Endothelial cell of umbilical vein (primary cell): ENCODE measurements at regions not wholly inside any gene's neighbourhood (a gene's known extent, or its start where the extent isn't known, plus 50 kb on each side); places are given as distances from the start of the nearest gene placed in this dataset.

ENCODE experiments used
- BruUV-seq: library from RNA; stranded (reverse); fragments of 400-500 nt; replicated peaks from 2 replicates; lab custom pipeline; 2021; lab: Mats Ljungman, UMichigan
- CTCF ChIA-PET: fragments of 300-600, 350-600 bp; sonication (Branson Sonifier 250); formaldehyde crosslinking; loops from one replicate; lab custom pipeline; 2021; ENCODE audit warnings: antibody characterized with exemption, inconsistent platforms; lab: Charles Lee
- POLR2A ChIA-PET: fragments of 300-600, 350-600 bp; sonication (Branson Sonifier 250); formaldehyde crosslinking; loops from one replicate; lab custom pipeline; 2021; ENCODE audit warnings: antibody characterized with exemption, inconsistent platforms; lab: Charles Lee
- DNase-seq: peaks from one replicate; pipeline ENCODE4 v3.0.0-alpha.2; 2011; ENCODE audit warnings: low read depth, low spot score
- FAIRE-seq: peaks from 2 replicates; lab custom pipeline; 2011; peaks lifted over from hg19 to GRCh38; lab: Jason Lieb, UNC
- H2AFZ ChIP-seq: 2 replicates; pipeline ENCODE4 v1.6.0; 2012; ENCODE audit warnings: low read depth, low read length, control low read depth, inconsistent platforms
- H3K27ac ChIP-seq: 2 replicates; pipeline ENCODE4 v1.5.1; 2011; ENCODE audit warnings: low read depth, mild to moderate bottlenecking, control low read depth, low read length, moderate library complexity; ENCODE audit not compliant: insufficient read depth
- H3K27me3 ChIP-seq, 2 experiments: 2 replicates each; pipeline versions ENCODE4 v1.6.0 to v1.6.1; 2011; ENCODE audit warnings: low read length in 2 of 2, mixed read lengths in 1 of 2; ENCODE audit not compliant: control insufficient read depth in 2 of 2, insufficient read depth in 2 of 2
- H3K36me3 ChIP-seq, 2 experiments: 2 replicates in 1 of 2; 3 replicates in 1 of 2; pipeline ENCODE4 v1.5.1; 2011; ENCODE audit warnings: low read length in 2 of 2, mild to moderate bottlenecking in 1 of 2, moderate library complexity in 1 of 2; ENCODE audit not compliant: control insufficient read depth in 2 of 2, insufficient read depth in 2 of 2; ENCODE audit errors: extremely low read depth in 1 of 2
- H3K4me1 ChIP-seq: 3 replicates; pipeline ENCODE4 v1.5.1; 2011; ENCODE audit warnings: mild to moderate bottlenecking, low read length; ENCODE audit not compliant: control insufficient read depth, insufficient read depth; ENCODE audit errors: extremely low read depth
- H3K4me2 ChIP-seq: 2 replicates; pipeline ENCODE4 v1.6.1; 2011; ENCODE audit warnings: low read length, control low read depth, mixed read lengths; ENCODE audit not compliant: insufficient read depth
- H3K4me3 ChIP-seq, 3 experiments: fragments of 200-600 bp in 1 of 3; sonication (generic), shearing (Covaris generic) in 1 of 3; replicated peaks in 1 of 3; 2 replicates each; pipeline ENCODE4 v1.5.1; 2011 to 2016; ENCODE audit warnings: control low read depth in 3 of 3, low read length in 3 of 3, mild to moderate bottlenecking in 2 of 3, inconsistent platforms in 1 of 3, low read depth in 1 of 3, moderate library complexity in 1 of 3; ENCODE audit not compliant: insufficient read depth in 1 of 3
- H3K79me2 ChIP-seq: 2 replicates; pipeline ENCODE4 v1.6.0; 2012; ENCODE audit warnings: low read length, inconsistent platforms; ENCODE audit not compliant: control insufficient read depth, insufficient read depth
- H3K9ac ChIP-seq: replicated peaks from 2 replicates; pipeline ENCODE3; 2011; ENCODE audit warnings: low read length, control low read depth; ENCODE audit not compliant: insufficient read depth; ENCODE audit errors: extremely low read depth
- H3K9me1 ChIP-seq: replicated peaks from 3 replicates; pipeline ENCODE4 v1.6.0; 2011; ENCODE audit warnings: mild to moderate bottlenecking, low read length; ENCODE audit not compliant: control insufficient read depth, insufficient read depth; ENCODE audit errors: extremely low read depth
- H3K9me3 ChIP-seq: replicated peaks from 2 replicates; pipeline ENCODE4 v1.5.1; 2012; ENCODE audit warnings: low read length, inconsistent platforms; ENCODE audit not compliant: control insufficient read depth, insufficient read depth
- H4K20me1 ChIP-seq: replicated peaks from 2 replicates; pipeline ENCODE3; 2011; ENCODE audit warnings: mild to moderate bottlenecking, low read length; ENCODE audit not compliant: control insufficient read depth, insufficient read depth; ENCODE audit errors: extremely low read depth
- CTCF ChIP-seq, 2 donors: IDR thresholded peaks; 1 replicate in 1 of 2; 2 replicates in 1 of 2; pipeline ENCODE4 v1.5.1; 2011; ENCODE audit warnings: low read length in 2 of 2, mild to moderate bottlenecking in 2 of 2, moderate library complexity in 2 of 2, control low read depth in 1 of 2, inconsistent platforms in 1 of 2, low read depth in 1 of 2; ENCODE audit not compliant: insufficient read depth in 1 of 2; ENCODE audit errors: extremely low read depth in 1 of 2
- EZH2 ChIP-seq: IDR thresholded peaks from 2 replicates; pipeline ENCODE4 v1.6.1; 2012; ENCODE audit warnings: borderline replicate concordance, low read depth, mild to moderate bottlenecking, moderate library complexity, low read length, inconsistent platforms; ENCODE audit not compliant: severe bottlenecking
- FOS ChIP-seq: IDR thresholded peaks from 2 replicates; pipeline ENCODE4 v1.6.1; 2011; ENCODE audit warnings: mild to moderate bottlenecking, low read length, moderate library complexity, borderline replicate concordance; ENCODE audit not compliant: insufficient read depth
- GATA2 ChIP-seq: IDR thresholded peaks from 2 replicates; pipeline ENCODE4 v1.7.0; 2011; ENCODE audit warnings: low read depth, mild to moderate bottlenecking, moderate library complexity, mixed read lengths, low read length; ENCODE audit not compliant: insufficient read length, insufficient read depth
- JUN ChIP-seq: IDR thresholded peaks from 2 replicates; pipeline ENCODE4 v1.6.1; 2011; ENCODE audit warnings: borderline replicate concordance, low read depth; ENCODE audit not compliant: insufficient read length, insufficient read depth
- MAX ChIP-seq: IDR thresholded peaks from 2 replicates; pipeline ENCODE4 v1.6.1; 2011; ENCODE audit not compliant: insufficient read depth, insufficient read length
- MYC ChIP-seq: IDR thresholded peaks from one replicate; pipeline ENCODE4 v1.6.1; 2011; ENCODE audit warnings: mild to moderate bottlenecking, low read depth, low read length
- POLR2A ChIP-seq: IDR thresholded peaks from 2 replicates; pipeline ENCODE4 v1.6.1; 2012; ENCODE audit warnings: low read depth, mild to moderate bottlenecking, control low read depth, low read length
- POLR2AphosphoS5 ChIP-seq: IDR thresholded peaks from 2 replicates; pipeline ENCODE4 v1.6.1; 2012; ENCODE audit warnings: low read depth, mild to moderate bottlenecking, control low read depth, low read length, moderate library complexity; ENCODE audit not compliant: insufficient read depth
- dilution Hi-C: fragments of 300-500 bp; cut with MboI; formaldehyde crosslinking; loops from one replicate; pipeline ENCODE4 v1.15.0; 2019; ENCODE audit warnings: low sequenced_read_pairs; ENCODE audit not compliant: extremely low pct_ligation_motif_present
- intact Hi-C: fragments of 100-400 bp; cut with micrococcal nuclease; formaldehyde crosslinking; loops from one replicate; pipeline ENCODE4 v1.10.0; 2022

- dilution Hi-C loops: no loop called here
- Histone ChIP-seq H2AFZ (no peak overlapping the region), H3K9ac (no peak overlapping the region), H3K9me3 (no peaks in the 10 kb centered on the region), H3K4me2 (no peak overlapping the region), H3K4me1 (no peaks in the 10 kb centered on the region), H3K27ac (no peak overlapping the region), H3K79me2 (no peaks in the 10 kb centered on the region), H3K36me3 (no peaks in the 10 kb centered on the region), H4K20me1 (no peaks in the 10 kb centered on the region), H3K27me3 (peaks cover 0 to 2% of the 10 kb centered on the region in 2 experiments), H3K9me1 (no peaks in the 10 kb centered on the region), H3K4me3 (no peak overlapping the region)
- intact Hi-C loops: no loop called here
- FAIRE-seq (no peak), DNase-seq (no peak)
- CTCF ChIA-PET: interaction anchor here (1.2 kb wide), 1 partner anchor 17 kb away, joined by 3 read pairs; no protein-coding TSS in a partner anchor
- no TSS peak for BruUV-seq
- POLR2A ChIA-PET: no interaction called here
- no peak for TF ChIP-seq EZH2
- no peak for TF ChIP-seq POLR2A
- no peak for TF ChIP-seq POLR2AphosphoS5
- no peak for TF ChIP-seq MAX
- no peak for TF ChIP-seq JUN
- TF ChIP-seq MYC: no peak
- no peak for TF ChIP-seq FOS
- TF ChIP-seq GATA2: no peak
- TF ChIP-seq CTCF (IDR thresholded peaks at IDR 0.05; ENCODE audit: extremely low read depth in 1 of 2, insufficient read depth in 1 of 2, low read depth in 1 of 2, low read length in 2 of 2): no peak
Measured at GRCh38 chr13:109625156-109625555, 161.2 kb downstream of the IRS2 start.
